IMR-90 (cell line): ENCODE measurements at regions not wholly inside any gene's neighbourhood (a gene's known extent, or its start where the extent isn't known, plus 50 kb on each side); places are given as distances from the start of the nearest gene placed in this dataset.

Experiments
- ATAC-seq: fragments of 200-7000 bp; cut with Tn5 transposase; 2 replicates; pipeline ENCODE4 v1.9.1; 2020; ENCODE audit warnings: low read depth, mild to moderate bottlenecking, moderate library complexity
- BruUV-seq: library from RNA; stranded (reverse); fragments of 400-500 nt; replicated peaks from 2 replicates; lab custom pipeline; 2021; lab: Mats Ljungman, UMichigan
- CTCF ChIA-PET: fragments of 300-600 bp; formaldehyde crosslinking; extraction: SDS; loops from one replicate; lab custom pipeline; 2021; ENCODE audit warnings: antibody characterized with exemption; lab: Yijun Ruan, JAX
- POLR2A ChIA-PET: fragments of 300-600 bp; sonication (Branson Sonifier 250); formaldehyde crosslinking; loops from one replicate; lab custom pipeline; 2022; ENCODE audit warnings: antibody characterized with exemption; ENCODE audit not compliant: unreplicated experiment; lab: Charles Lee
- DNase-seq: peaks from one replicate; pipeline ENCODE4 v3.0.0; 2013
- H2AFZ ChIP-seq: replicated peaks from 2 replicates; pipeline ENCODE3; 2013; ENCODE audit warnings: low read length, mild to moderate bottlenecking; ENCODE audit not compliant: poor library complexity
- H2AK5ac ChIP-seq: 2 replicates; pipeline ENCODE4 v1.6.1; 2013; ENCODE audit warnings: low read depth, low read length, inconsistent platforms
- H2AK9ac ChIP-seq: replicated peaks from 2 replicates; pipeline ENCODE3; 2013; ENCODE audit warnings: mild to moderate bottlenecking, low read depth, low read length, moderate library complexity; ENCODE audit not compliant: poor library complexity
- H2BK120ac ChIP-seq: 2 replicates; pipeline ENCODE4 v1.6.1; 2013; ENCODE audit warnings: low read depth, low read length, inconsistent platforms
- H2BK15ac ChIP-seq: 3 replicates; pipeline ENCODE4 v1.6.1; 2013; ENCODE audit warnings: low read depth, low read length, inconsistent platforms
- H2BK20ac ChIP-seq: 2 replicates; pipeline ENCODE4 v1.6.1; 2013; ENCODE audit warnings: low read depth, mild to moderate bottlenecking, inconsistent platforms, low read length, moderate library complexity
- H2BK5ac ChIP-seq: 2 replicates; pipeline ENCODE4 v1.6.1; 2013; ENCODE audit warnings: mild to moderate bottlenecking, low read depth, low read length, inconsistent platforms; ENCODE audit not compliant: poor library complexity, severe bottlenecking
- H3K14ac ChIP-seq: replicated peaks from 2 replicates; pipeline ENCODE4 v1.6.1; 2013; ENCODE audit warnings: low read depth, low read length, inconsistent platforms
- H3K18ac ChIP-seq: 2 replicates; pipeline ENCODE4 v1.6.1; 2013; ENCODE audit warnings: low read depth, low read length, control low read depth
- H3K23ac ChIP-seq: 2 replicates; pipeline ENCODE4 v1.6.1; 2013; ENCODE audit warnings: low read depth, low read length, inconsistent platforms
- H3K27ac ChIP-seq: 2 replicates; pipeline ENCODE4 v1.5.1; 2013; ENCODE audit warnings: mild to moderate bottlenecking, control low read depth, low read length; ENCODE audit not compliant: insufficient read depth
- H3K27me3 ChIP-seq: 2 replicates; pipeline ENCODE4 v1.6.1; 2013; ENCODE audit warnings: low read length; ENCODE audit not compliant: control insufficient read depth, insufficient read depth
- H3K36me3 ChIP-seq: 2 replicates; pipeline ENCODE4 v1.6.1; 2013; ENCODE audit warnings: low read length, mixed read lengths; ENCODE audit not compliant: control insufficient read depth, insufficient read depth
- H3K4ac ChIP-seq: 2 replicates; pipeline ENCODE4 v1.6.1; 2013; ENCODE audit warnings: low read depth, low read length, inconsistent platforms
- H3K4me1 ChIP-seq: 2 replicates; pipeline ENCODE4 v1.6.1; 2013; ENCODE audit warnings: low read length, mixed read lengths; ENCODE audit not compliant: control insufficient read depth, insufficient read depth
- H3K4me2 ChIP-seq: 2 replicates; pipeline ENCODE4 v1.6.1; 2013; ENCODE audit warnings: low read depth, mild to moderate bottlenecking, control low read depth, low read length, moderate library complexity
- H3K4me3 ChIP-seq: 2 replicates; pipeline ENCODE4 v1.5.1; 2013; ENCODE audit warnings: low read depth, mild to moderate bottlenecking, control low read depth, low read length, moderate library complexity; ENCODE audit not compliant: insufficient read depth
- H3K56ac ChIP-seq: 2 replicates; pipeline ENCODE4 v1.6.1; 2013; ENCODE audit warnings: low read length, inconsistent platforms; ENCODE audit not compliant: insufficient read depth; ENCODE audit errors: extremely low read depth
- H3K79me1 ChIP-seq, 2 experiments: 2 replicates each; pipeline ENCODE4 v1.6.1; 2013; ENCODE audit warnings: low read length in 2 of 2, inconsistent platforms in 1 of 2, low read depth in 1 of 2
- H3K9ac ChIP-seq: 2 replicates; pipeline ENCODE4 v1.6.1; 2013; ENCODE audit warnings: low read depth, low read length, control low read depth
- H3K9me1 ChIP-seq: 2 replicates; pipeline ENCODE4 v1.6.1; 2013; ENCODE audit warnings: low read length, inconsistent platforms; ENCODE audit not compliant: insufficient read depth
- H3K9me3 ChIP-seq: 2 replicates; pipeline ENCODE4 v1.6.1; 2013; ENCODE audit warnings: low read length; ENCODE audit not compliant: control insufficient read depth, insufficient read depth
- H4K20me1 ChIP-seq: 2 replicates; pipeline ENCODE4 v1.6.1; 2013; ENCODE audit warnings: low read length, inconsistent platforms; ENCODE audit not compliant: insufficient read depth
- H4K5ac ChIP-seq: 2 replicates; pipeline ENCODE4 v1.6.1; 2013; ENCODE audit warnings: mild to moderate bottlenecking, low read depth, low read length, control low read depth
- H4K8ac ChIP-seq, 2 experiments: 2 replicates each; pipeline ENCODE4 v1.6.1; 2013; ENCODE audit warnings: low read depth in 2 of 2, low read length in 2 of 2, control low read depth in 1 of 2, inconsistent platforms in 1 of 2
- H4K91ac ChIP-seq: 2 replicates; pipeline ENCODE4 v1.6.1; 2013; ENCODE audit warnings: low read depth, low read length, inconsistent platforms; ENCODE audit not compliant: insufficient read depth
- BHLHE40 ChIP-seq: fragments of 150-350 bp; IDR thresholded peaks from 2 replicates; pipeline ENCODE4 v1.6.1; 2016; ENCODE audit warnings: mild to moderate bottlenecking, low read depth, low read length
- CEBPB ChIP-seq: IDR thresholded peaks from 2 replicates; pipeline ENCODE4 v1.6.1; 2012; ENCODE audit warnings: low read depth, low read length, improper control_type of control experiment
- CTCF ChIP-seq: conservative IDR thresholded peaks from 2 replicates; pipeline ENCODE4 v1.5.1; 2012; ENCODE audit warnings: mild to moderate bottlenecking, low read depth, low read length, improper control_type of control experiment
- ELK1 ChIP-seq: fragments of 150-350 bp; IDR thresholded peaks from 2 replicates; pipeline ENCODE4 v1.6.1; 2016; ENCODE audit warnings: low read depth, mild to moderate bottlenecking, low read length, moderate library complexity, borderline replicate concordance
- FOS ChIP-seq: fragments of 150-350 bp; IDR thresholded peaks from 2 replicates; pipeline ENCODE4 v1.6.1; 2016; ENCODE audit warnings: low read depth, low read length
- MAZ ChIP-seq: IDR thresholded peaks from 2 replicates; pipeline ENCODE4 v1.6.1; 2012; ENCODE audit warnings: low read depth, mild to moderate bottlenecking, low read length, improper control_type of control experiment, moderate library complexity, borderline replicate concordance
- NFE2L2 ChIP-seq: fragments of 150-350 bp; IDR thresholded peaks from 2 replicates; pipeline ENCODE4 v1.6.1; 2016; ENCODE audit warnings: low read depth, mild to moderate bottlenecking, low read length
- POLR2A ChIP-seq: IDR thresholded peaks from 2 replicates; pipeline ENCODE4 v1.6.1; 2012; ENCODE audit warnings: mild to moderate bottlenecking, low read depth, low read length
- RAD21 ChIP-seq: IDR thresholded peaks from 2 replicates; pipeline ENCODE4 v1.6.1; 2012; ENCODE audit warnings: low read length, improper control_type of control experiment
- RCOR1 ChIP-seq: IDR thresholded peaks from 2 replicates; pipeline ENCODE4 v1.6.1; 2012; ENCODE audit warnings: mild to moderate bottlenecking, low read length, improper control_type of control experiment; ENCODE audit not compliant: insufficient replicate concordance
- RFX5 ChIP-seq: IDR thresholded peaks from 2 replicates; pipeline ENCODE4 v1.8.0; 2012; ENCODE audit warnings: low read depth, mild to moderate bottlenecking, low read length, moderate library complexity
- SMC3 ChIP-seq: fragments of 150-350 bp; IDR thresholded peaks from 2 replicates; pipeline ENCODE4 v1.6.1; 2016; ENCODE audit warnings: low read depth, mild to moderate bottlenecking, antibody characterized with exemption, low read length, moderate library complexity
- USF2 ChIP-seq: fragments of 150-350 bp; IDR thresholded peaks from 2 replicates; pipeline ENCODE4 v1.6.1; 2017; ENCODE audit warnings: mild to moderate bottlenecking, antibody characterized with exemption, low read length, low read depth
- WGBS, 2 experiments: methylation state at CpG; one replicate each; pipeline versions ENCODE4 v1.1.5 to v1.1.7; 2013; ENCODE audit warnings: missing lambda C conversion rate in 2 of 2; ENCODE audit not compliant: insufficient read length in 1 of 2; ENCODE audit errors: extremely low coverage in 2 of 2; 5-methylcytosine and 5-hydroxymethylcytosine counted together
- dilution Hi-C: fragments of 300-500 bp; cut with HindIII; formaldehyde crosslinking; loops from one replicate; pipeline ENCODE4 v1.14.3; 2018; ENCODE audit warnings: low sequenced_read_pairs; ENCODE audit not compliant: unreplicated experiment
- in situ Hi-C: fragments of 300-500 bp; cut with MboI; formaldehyde crosslinking; loops from 3 replicates; pipeline ENCODE4 v1.14.3; 2019; ENCODE audit warnings: low sequenced_read_pairs, inconsistent platforms, mixed read lengths
- intact Hi-C: fragments of 100-400 bp; cut with micrococcal nuclease; formaldehyde crosslinking; loops from 2 replicates; pipeline ENCODE4 v1.10.0; 2022

- Histone ChIP-seq H3K4me3 (no peak overlapping the region), H2BK20ac (no peak overlapping the region), H3K4ac (no peak overlapping the region), H3K79me1 (no peaks in the 10 kb centered on the region), H2BK120ac (no peak overlapping the region), H2AK9ac (no peak overlapping the region), H3K18ac (no peak overlapping the region), H2BK5ac (no peak overlapping the region), H3K23ac (no peak overlapping the region), H2AFZ (no peak overlapping the region), H3K27ac (no peak overlapping the region), H3K27me3 (no peaks in the 10 kb centered on the region), H3K4me2 (no peak overlapping the region), H2BK15ac (no peak overlapping the region), H3K9me3 (peaks cover 5% of the 10 kb centered on the region; the same call in 1 of the 2 replicates), H3K14ac (no peak overlapping the region), H3K4me1 (no peaks in the 10 kb centered on the region), H2AK5ac (no peak overlapping the region), H3K9me1 (no peaks in the 10 kb centered on the region), H4K91ac (no peak overlapping the region), H3K9ac (no peak overlapping the region), H4K5ac (no peak overlapping the region), H4K20me1 (no peaks in the 10 kb centered on the region), H3K36me3 (no peaks in the 10 kb centered on the region), H4K8ac (no peak overlapping the region), H3K56ac (no peak overlapping the region)
- no peak for TF ChIP-seq FOS
- no peak for TF ChIP-seq NFE2L2
- TF ChIP-seq BHLHE40: no peak
- no peak for TF ChIP-seq RCOR1
- TF ChIP-seq SMC3: no peak
- no peak for TF ChIP-seq RAD21
- TF ChIP-seq CEBPB: no peak
- no peak for TF ChIP-seq CTCF
- no peak for TF ChIP-seq MAZ
- no peak for TF ChIP-seq RFX5
- TF ChIP-seq POLR2A: no peak
- no peak for TF ChIP-seq ELK1
- TF ChIP-seq USF2: no peak
- no peak for DNase-seq
- WGBS, 2 experiments: no CpG with 5 or more reads among the region's 2 CpGs
- no peak for ATAC-seq
- no TSS peak for BruUV-seq
- dilution Hi-C loops: no loop called here
- ChIA-PET POLR2A (no interaction called here), CTCF (no interaction called here)
- intact Hi-C loops: no loop called here
- in situ Hi-C loops: no loop called here
These were observed 928.3 kb downstream of the GLUD2 start for GRCh38 chrX:121975671-121976070.
